GM23338 (cell line): ENCODE measurements at regions not wholly inside any gene's neighbourhood (a gene's known extent, or its start where the extent isn't known, plus 50 kb on each side); places are given as distances from the start of the nearest gene placed in this dataset.

ENCODE experiments used
- ATAC-seq: fragments of 200-7000 bp; cut with Tn5 transposase; 3 replicates; pipeline ENCODE4 v1.9.1; 2020
- DNase-seq: peaks from one replicate; pipeline ENCODE4 v3.0.0-alpha.2; 2015; ENCODE audit warnings: low spot score
- H2AFZ ChIP-seq: fragments of 200-600 bp; sonication (generic); 2 replicates; pipeline ENCODE4 v1.8.0; 2016; ENCODE audit warnings: antibody characterized with exemption, mild to moderate bottlenecking, moderate library complexity
- H3F3A ChIP-seq: fragments of 200-600 bp; sonication (generic); replicated peaks from 2 replicates; pipeline ENCODE4 v1.8.0; 2017; ENCODE audit warnings: antibody characterized with exemption, mixed run types, low read depth
- H3K27ac ChIP-seq: fragments of 200-600 bp; sonication (generic); 2 replicates; pipeline ENCODE4 v1.6.1; 2016; ENCODE audit warnings: low read depth
- H3K27me3 ChIP-seq: fragments of 200-600 bp; sonication (generic); 2 replicates; pipeline ENCODE4 v1.8.0; 2016; ENCODE audit warnings: mild to moderate bottlenecking, mixed run types, moderate library complexity; ENCODE audit not compliant: insufficient read depth
- H3K36me3 ChIP-seq: fragments of 200-600 bp; sonication (generic); 2 replicates; pipeline ENCODE4 v1.8.0; 2016; ENCODE audit warnings: mild to moderate bottlenecking; ENCODE audit not compliant: insufficient read depth
- H3K4me1 ChIP-seq: fragments of 200-600 bp; sonication (generic); 2 replicates; pipeline ENCODE4 v1.8.0; 2016; ENCODE audit warnings: mild to moderate bottlenecking, moderate library complexity; ENCODE audit not compliant: insufficient read depth
- H3K4me2 ChIP-seq: fragments of 200-600 bp; sonication (generic); 2 replicates; pipeline ENCODE4 v1.7.1; 2017; ENCODE audit warnings: mixed run types
- H3K4me3 ChIP-seq: fragments of 200-600 bp; sonication (generic); 2 replicates; pipeline ENCODE4 v1.6.1; 2016; ENCODE audit warnings: mixed run types
- H3K79me2 ChIP-seq: fragments of 200-600 bp; sonication (generic); replicated peaks from 2 replicates; pipeline ENCODE4 v1.8.0; 2017; ENCODE audit warnings: mild to moderate bottlenecking; ENCODE audit not compliant: insufficient read depth
- H3K9me2 ChIP-seq: fragments of 200-600 bp; sonication (generic); 2 replicates; pipeline ENCODE4 v1.8.0; 2017; ENCODE audit not compliant: insufficient read depth
- H4K20me1 ChIP-seq: fragments of 200-600 bp; sonication (generic); replicated peaks from 2 replicates; pipeline ENCODE4 v1.8.0; 2017; ENCODE audit warnings: mild to moderate bottlenecking; ENCODE audit not compliant: insufficient read depth
- H3K27ac Mint-ChIP-seq: 2 replicates; pipeline ENCODE4 v1.8.0; 2020; ENCODE audit warnings: inconsistent platforms, mild to moderate bottlenecking, moderate library complexity, mixed read lengths
- H3K27me3 Mint-ChIP-seq: 3 replicates; pipeline ENCODE4 v1.8.0; 2022; ENCODE audit warnings: low read depth, mild to moderate bottlenecking, moderate library complexity, mixed read lengths, inconsistent platforms; ENCODE audit not compliant: insufficient read depth, poor library complexity
- H3K36me3 Mint-ChIP-seq: 3 replicates; pipeline ENCODE4 v1.8.0; 2021; ENCODE audit warnings: low read depth, mild to moderate bottlenecking, inconsistent platforms, moderate library complexity, mixed read lengths
- H3K4me1 Mint-ChIP-seq: 3 replicates; pipeline ENCODE4 v1.8.0; 2020; ENCODE audit warnings: mild to moderate bottlenecking, inconsistent platforms, mixed read lengths
- H3K4me3 Mint-ChIP-seq: 3 replicates; pipeline ENCODE4 v1.8.0; 2021; ENCODE audit warnings: moderate library complexity, mild to moderate bottlenecking, inconsistent platforms, mixed read lengths
- H3K9me3 Mint-ChIP-seq: 3 replicates; pipeline ENCODE4 v1.8.0; 2020; ENCODE audit warnings: moderate library complexity, mild to moderate bottlenecking, inconsistent platforms, mixed read lengths
- CREB1 ChIP-seq: fragments of 250-450 bp; sonication (Bioruptor Pico); IDR thresholded peaks from 2 replicates; pipeline ENCODE4 v1.5.0; 2020; ENCODE audit warnings: low read depth, mild to moderate bottlenecking, moderate library complexity
- EZH2 ChIP-seq: fragments of 200-600 bp; sonication (generic); IDR thresholded peaks from one replicate; pipeline ENCODE4 v1.8.0; 2017; ENCODE audit warnings: antibody characterized with exemption, mild to moderate bottlenecking, low read depth; ENCODE audit not compliant: unreplicated experiment
- EZH2phosphoT487 ChIP-seq: fragments of 200-600 bp; sonication (generic); IDR thresholded peaks from one replicate; pipeline ENCODE4 v1.8.1; 2018; ENCODE audit warnings: antibody characterized with exemption; ENCODE audit not compliant: unreplicated experiment
- JUNB ChIP-seq: IDR thresholded peaks from one replicate; pipeline ENCODE4 v1.6.1; 2016; ENCODE audit warnings: antibody characterized with exemption; ENCODE audit not compliant: unreplicated experiment
- NANOG ChIP-seq: IDR thresholded peaks from 2 replicates; pipeline ENCODE4 v1.6.1; 2016; ENCODE audit warnings: antibody characterized with exemption, borderline replicate concordance
- POLR2AphosphoS5 ChIP-seq: IDR thresholded peaks from 2 replicates; pipeline ENCODE4 v1.6.1; 2016; ENCODE audit warnings: antibody characterized with exemption, low read depth
- STAT1 ChIP-seq: IDR thresholded peaks from one replicate; pipeline ENCODE4 v1.6.1; 2016; ENCODE audit warnings: antibody characterized with exemption; ENCODE audit not compliant: unreplicated experiment
- ZNF114 ChIP-seq: fragments of 250-450 bp; sonication (Bioruptor Pico); IDR thresholded peaks from 2 replicates; pipeline ENCODE4 v1.5.0; 2020; ENCODE audit warnings: mild to moderate bottlenecking, moderate library complexity
- ZNF331 ChIP-seq: fragments of 250-450 bp; sonication (Bioruptor Pico); IDR thresholded peaks from 2 replicates; pipeline ENCODE4 v1.5.0; 2020; ENCODE audit warnings: low read depth, mild to moderate bottlenecking, moderate library complexity
- TF ChIP-seq, protein P1 (sequence below): fragments of 250-450 bp; sonication (Bioruptor Pico); IDR thresholded peaks from 2 replicates; pipeline ENCODE4 v1.5.0; 2020; ENCODE audit warnings: mild to moderate bottlenecking, moderate library complexity
- TF ChIP-seq, protein P2 (sequence below): IDR thresholded peaks from one replicate; pipeline ENCODE4 v1.6.1; 2018; ENCODE audit warnings: antibody characterized with exemption; ENCODE audit not compliant: unreplicated experiment
- TF ChIP-seq, protein P3 (sequence below), 2 experiments: fragments of 200-600 bp in 1 of 2; sonication (generic) in 1 of 2; conservative IDR thresholded peaks; 2 replicates each; pipeline versions ENCODE4 v1.5.1 to v1.6.1; 2016 to 2017; ENCODE audit warnings: antibody characterized with exemption in 2 of 2, low read depth in 2 of 2, mild to moderate bottlenecking in 2 of 2, moderate library complexity in 1 of 2
- TF ChIP-seq, protein P4 (sequence below): IDR thresholded peaks from 2 replicates; pipeline ENCODE4 v1.6.1; 2016; ENCODE audit warnings: antibody characterized with exemption

DNA sequence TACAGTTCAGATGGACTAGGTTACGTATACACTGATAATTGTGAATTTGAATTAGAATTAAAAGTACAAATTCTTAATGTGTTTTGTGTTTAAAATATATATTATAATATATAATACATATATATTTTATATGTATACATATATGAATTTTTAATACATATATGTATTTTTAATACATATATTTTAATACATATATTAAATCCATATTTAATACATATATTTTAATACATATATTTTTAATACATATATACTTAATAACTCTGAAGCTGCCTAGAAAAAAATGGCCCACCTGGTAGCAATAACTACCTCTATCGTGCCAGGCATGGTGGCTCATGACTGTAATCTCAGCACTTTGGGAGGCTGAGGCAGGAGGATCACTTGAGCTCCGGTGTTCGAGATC lies 179.1 kb upstream of the SAMSN1 start:
- TF ChIP-seq NANOG (no peak), POLR2AphosphoS5 (no peak), ZNF114 (CRISPR knock-in tag) (no peak), ZNF331 (CRISPR knock-in tag) (no peak), EZH2 (no peak), JUNB (no peak), STAT1 (no peak), CREB1 (CRISPR knock-in tag) (no peak), EZH2phosphoT487 (no peak)
- TF ChIP-seq, protein P1, sequence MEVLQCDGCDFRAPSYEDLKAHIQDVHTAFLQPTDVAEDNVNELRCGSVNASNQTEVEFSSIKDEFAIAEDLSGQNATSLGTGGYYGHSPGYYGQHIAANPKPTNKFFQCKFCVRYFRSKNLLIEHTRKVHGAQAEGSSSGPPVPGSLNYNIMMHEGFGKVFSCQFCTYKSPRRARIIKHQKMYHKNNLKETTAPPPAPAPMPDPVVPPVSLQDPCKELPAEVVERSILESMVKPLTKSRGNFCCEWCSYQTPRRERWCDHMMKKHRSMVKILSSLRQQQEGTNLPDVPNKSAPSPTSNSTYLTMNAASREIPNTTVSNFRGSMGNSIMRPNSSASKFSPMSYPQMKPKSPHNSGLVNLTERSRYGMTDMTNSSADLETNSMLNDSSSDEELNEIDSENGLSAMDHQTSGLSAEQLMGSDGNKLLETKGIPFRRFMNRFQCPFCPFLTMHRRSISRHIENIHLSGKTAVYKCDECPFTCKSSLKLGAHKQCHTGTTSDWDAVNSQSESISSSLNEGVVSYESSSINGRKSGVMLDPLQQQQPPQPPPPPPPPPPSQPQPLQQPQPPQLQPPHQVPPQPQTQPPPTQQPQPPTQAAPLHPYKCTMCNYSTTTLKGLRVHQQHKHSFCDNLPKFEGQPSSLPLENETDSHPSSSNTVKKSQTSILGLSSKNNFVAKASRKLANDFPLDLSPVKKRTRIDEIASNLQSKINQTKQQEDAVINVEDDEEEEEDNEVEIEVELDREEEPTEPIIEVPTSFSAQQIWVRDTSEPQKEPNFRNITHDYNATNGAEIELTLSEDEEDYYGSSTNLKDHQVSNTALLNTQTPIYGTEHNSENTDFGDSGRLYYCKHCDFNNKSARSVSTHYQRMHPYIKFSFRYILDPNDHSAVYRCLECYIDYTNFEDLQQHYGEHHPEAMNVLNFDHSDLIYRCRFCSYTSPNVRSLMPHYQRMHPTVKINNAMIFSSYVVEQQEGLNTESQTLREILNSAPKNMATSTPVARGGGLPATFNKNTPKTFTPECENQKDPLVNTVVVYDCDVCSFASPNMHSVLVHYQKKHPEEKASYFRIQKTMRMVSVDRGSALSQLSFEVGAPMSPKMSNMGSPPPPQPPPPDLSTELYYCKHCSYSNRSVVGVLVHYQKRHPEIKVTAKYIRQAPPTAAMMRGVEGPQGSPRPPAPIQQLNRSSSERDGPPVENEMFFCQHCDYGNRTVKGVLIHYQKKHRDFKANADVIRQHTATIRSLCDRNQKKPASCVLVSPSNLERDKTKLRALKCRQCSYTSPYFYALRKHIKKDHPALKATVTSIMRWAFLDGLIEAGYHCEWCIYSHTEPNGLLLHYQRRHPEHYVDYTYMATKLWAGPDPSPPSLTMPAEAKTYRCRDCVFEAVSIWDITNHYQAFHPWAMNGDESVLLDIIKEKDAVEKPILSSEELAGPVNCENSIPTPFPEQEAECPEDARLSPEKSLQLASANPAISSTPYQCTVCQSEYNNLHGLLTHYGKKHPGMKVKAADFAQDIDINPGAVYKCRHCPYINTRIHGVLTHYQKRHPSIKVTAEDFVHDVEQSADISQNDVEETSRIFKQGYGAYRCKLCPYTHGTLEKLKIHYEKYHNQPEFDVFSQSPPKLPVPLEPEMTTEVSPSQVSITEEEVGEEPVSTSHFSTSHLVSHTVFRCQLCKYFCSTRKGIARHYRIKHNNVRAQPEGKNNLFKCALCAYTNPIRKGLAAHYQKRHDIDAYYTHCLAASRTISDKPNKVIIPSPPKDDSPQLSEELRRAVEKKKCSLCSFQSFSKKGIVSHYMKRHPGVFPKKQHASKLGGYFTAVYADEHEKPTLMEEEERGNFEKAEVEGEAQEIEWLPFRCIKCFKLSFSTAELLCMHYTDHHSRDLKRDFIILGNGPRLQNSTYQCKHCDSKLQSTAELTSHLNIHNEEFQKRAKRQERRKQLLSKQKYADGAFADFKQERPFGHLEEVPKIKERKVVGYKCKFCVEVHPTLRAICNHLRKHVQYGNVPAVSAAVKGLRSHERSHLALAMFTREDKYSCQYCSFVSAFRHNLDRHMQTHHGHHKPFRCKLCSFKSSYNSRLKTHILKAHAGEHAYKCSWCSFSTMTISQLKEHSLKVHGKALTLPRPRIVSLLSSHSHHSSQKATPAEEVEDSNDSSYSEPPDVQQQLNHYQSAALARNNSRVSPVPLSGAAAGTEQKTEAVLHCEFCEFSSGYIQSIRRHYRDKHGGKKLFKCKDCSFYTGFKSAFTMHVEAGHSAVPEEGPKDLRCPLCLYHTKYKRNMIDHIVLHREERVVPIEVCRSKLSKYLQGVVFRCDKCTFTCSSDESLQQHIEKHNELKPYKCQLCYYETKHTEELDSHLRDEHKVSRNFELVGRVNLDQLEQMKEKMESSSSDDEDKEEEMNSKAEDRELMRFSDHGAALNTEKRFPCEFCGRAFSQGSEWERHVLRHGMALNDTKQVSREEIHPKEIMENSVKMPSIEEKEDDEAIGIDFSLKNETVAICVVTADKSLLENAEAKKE, result no peak
- TF ChIP-seq, protein P2, sequence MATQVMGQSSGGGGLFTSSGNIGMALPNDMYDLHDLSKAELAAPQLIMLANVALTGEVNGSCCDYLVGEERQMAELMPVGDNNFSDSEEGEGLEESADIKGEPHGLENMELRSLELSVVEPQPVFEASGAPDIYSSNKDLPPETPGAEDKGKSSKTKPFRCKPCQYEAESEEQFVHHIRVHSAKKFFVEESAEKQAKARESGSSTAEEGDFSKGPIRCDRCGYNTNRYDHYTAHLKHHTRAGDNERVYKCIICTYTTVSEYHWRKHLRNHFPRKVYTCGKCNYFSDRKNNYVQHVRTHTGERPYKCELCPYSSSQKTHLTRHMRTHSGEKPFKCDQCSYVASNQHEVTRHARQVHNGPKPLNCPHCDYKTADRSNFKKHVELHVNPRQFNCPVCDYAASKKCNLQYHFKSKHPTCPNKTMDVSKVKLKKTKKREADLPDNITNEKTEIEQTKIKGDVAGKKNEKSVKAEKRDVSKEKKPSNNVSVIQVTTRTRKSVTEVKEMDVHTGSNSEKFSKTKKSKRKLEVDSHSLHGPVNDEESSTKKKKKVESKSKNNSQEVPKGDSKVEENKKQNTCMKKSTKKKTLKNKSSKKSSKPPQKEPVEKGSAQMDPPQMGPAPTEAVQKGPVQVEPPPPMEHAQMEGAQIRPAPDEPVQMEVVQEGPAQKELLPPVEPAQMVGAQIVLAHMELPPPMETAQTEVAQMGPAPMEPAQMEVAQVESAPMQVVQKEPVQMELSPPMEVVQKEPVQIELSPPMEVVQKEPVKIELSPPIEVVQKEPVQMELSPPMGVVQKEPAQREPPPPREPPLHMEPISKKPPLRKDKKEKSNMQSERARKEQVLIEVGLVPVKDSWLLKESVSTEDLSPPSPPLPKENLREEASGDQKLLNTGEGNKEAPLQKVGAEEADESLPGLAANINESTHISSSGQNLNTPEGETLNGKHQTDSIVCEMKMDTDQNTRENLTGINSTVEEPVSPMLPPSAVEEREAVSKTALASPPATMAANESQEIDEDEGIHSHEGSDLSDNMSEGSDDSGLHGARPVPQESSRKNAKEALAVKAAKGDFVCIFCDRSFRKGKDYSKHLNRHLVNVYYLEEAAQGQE, result no peak
- TF ChIP-seq, protein P3, sequence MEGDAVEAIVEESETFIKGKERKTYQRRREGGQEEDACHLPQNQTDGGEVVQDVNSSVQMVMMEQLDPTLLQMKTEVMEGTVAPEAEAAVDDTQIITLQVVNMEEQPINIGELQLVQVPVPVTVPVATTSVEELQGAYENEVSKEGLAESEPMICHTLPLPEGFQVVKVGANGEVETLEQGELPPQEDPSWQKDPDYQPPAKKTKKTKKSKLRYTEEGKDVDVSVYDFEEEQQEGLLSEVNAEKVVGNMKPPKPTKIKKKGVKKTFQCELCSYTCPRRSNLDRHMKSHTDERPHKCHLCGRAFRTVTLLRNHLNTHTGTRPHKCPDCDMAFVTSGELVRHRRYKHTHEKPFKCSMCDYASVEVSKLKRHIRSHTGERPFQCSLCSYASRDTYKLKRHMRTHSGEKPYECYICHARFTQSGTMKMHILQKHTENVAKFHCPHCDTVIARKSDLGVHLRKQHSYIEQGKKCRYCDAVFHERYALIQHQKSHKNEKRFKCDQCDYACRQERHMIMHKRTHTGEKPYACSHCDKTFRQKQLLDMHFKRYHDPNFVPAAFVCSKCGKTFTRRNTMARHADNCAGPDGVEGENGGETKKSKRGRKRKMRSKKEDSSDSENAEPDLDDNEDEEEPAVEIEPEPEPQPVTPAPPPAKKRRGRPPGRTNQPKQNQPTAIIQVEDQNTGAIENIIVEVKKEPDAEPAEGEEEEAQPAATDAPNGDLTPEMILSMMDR (conservative IDR thresholded peaks at IDR 0.05; ENCODE audit: low read depth in 2 of 2), result no peak
- TF ChIP-seq, protein P4, sequence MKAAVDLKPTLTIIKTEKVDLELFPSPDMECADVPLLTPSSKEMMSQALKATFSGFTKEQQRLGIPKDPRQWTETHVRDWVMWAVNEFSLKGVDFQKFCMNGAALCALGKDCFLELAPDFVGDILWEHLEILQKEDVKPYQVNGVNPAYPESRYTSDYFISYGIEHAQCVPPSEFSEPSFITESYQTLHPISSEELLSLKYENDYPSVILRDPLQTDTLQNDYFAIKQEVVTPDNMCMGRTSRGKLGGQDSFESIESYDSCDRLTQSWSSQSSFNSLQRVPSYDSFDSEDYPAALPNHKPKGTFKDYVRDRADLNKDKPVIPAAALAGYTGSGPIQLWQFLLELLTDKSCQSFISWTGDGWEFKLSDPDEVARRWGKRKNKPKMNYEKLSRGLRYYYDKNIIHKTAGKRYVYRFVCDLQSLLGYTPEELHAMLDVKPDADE, result no peak
- Mint-ChIP-seq H3K9me3 (0 out of 3 replicates have a peak, but pooled peaks cover 3% of the 10 kb centered on the region), H3K27ac (no peak overlapping the region), H3K27me3 (peaks cover 1% of the 10 kb centered on the region), H3K4me3 (no peak overlapping the region), H3K36me3 (peaks cover 3% of the 10 kb centered on the region; the same call in 1 of the 3 replicates), H3K4me1 (peaks cover 11% of the 10 kb centered on the region; the same call in 2 of the 3 replicates)
- Histone ChIP-seq H3K36me3 (no peaks in the 10 kb centered on the region), H3K4me2 (no peak overlapping the region), H4K20me1 (no peaks in the 10 kb centered on the region), H3K27me3 (no peaks in the 10 kb centered on the region), H2AFZ (no peak overlapping the region), H3K27ac (no peak overlapping the region), H3K79me2 (no peaks in the 10 kb centered on the region), H3F3A (no peaks in the 10 kb centered on the region), H3K4me3 (no peak overlapping the region), H3K4me1 (peaks cover 17% of the 10 kb centered on the region), H3K9me2 (no peaks in the 10 kb centered on the region)
- DNase-seq (no peak), ATAC-seq (no peak)
